HG03060 (cell line): ENCODE measurements at regions not wholly inside any gene's neighbourhood (a gene's known extent, or its start where the extent isn't known, plus 50 kb on each side); places are given as distances from the start of the nearest gene placed in this dataset.

Experiments
- ATAC-seq: cut with Tn5 transposase; IDR thresholded peaks from one replicate; pipeline ENCODE4 v1.9.1; 2021; ENCODE audit warnings: low read depth, moderate number of reproducible peaks; ENCODE audit not compliant: unreplicated experiment

GRCh38 chr18:27413495-27414401 is 228.6 kb upstream of the CHST9 start:
- ATAC-seq, result no peak

DNA sequence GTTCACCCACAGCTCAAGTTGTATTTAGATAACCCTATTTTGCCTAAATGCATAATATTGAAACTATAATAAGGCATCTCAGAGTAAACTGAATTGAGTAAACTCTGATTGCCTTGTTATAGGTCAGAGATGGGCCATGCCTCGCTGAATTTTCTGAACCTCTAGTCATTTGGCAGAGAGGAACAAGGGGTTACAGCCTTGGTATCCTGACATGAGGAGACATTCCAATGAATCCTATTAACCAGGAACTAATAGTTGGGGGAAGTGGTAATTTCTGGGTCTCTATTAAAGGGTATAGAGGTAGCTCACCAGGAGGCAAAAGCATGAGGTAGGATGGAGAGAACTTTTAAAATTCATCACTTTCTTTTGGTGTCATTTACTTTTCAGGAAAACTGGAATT is 227.4 kb upstream of the CHST9 start:
- no peak for ATAC-seq

- ATAC-seq, result no peak
Measured at GRCh38 chr18:27411911-27412310, 226.8 kb upstream of the CHST9 start.

DNA sequence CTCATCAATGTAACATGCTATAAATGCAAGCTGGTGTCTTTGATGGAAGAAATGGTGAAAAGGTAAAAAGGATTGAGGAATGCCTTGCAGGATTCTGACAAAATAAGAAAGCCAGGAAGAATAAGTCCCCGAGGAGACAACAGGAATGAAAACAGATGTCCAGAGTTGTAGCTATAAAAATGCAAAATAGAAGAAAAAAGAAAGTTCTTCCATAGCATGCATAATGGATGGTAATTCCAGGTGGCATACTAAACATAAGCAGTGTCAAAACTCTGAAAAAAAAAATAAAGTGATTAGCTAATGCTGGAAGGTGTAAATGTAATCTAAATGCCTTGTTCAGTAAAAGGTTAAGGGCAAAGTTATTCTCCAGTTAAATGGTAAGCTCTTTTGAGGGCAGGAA is 225.9 kb upstream of the CHST9 start:
- ATAC-seq, result no peak

- ATAC-seq, result no peak
Measured at GRCh38 chr18:27404855-27405254, 219.7 kb upstream of the CHST9 start.

- ATAC-seq, result no peak
Measured at GRCh38 chr18:27400001-27400400, 214.9 kb upstream of the CHST9 start.

DNA sequence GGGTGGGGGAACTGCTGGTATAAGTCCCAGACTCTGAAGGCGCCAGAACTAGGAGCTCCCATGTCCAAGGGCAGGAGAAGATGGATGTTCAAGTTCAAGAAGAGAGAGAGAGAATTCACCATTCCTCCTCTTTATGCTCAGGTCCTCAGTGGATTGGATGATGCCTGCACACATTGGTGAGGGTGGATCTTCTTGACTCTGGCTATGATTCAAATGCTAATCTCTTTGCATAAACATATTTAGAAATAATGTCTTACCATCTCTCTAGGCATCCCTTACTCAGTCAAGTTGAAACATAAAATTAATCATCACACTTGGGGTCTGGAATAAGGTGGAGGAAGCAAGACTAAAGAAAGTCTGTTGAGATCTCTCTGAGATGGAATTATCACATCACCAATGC is 210.6 kb upstream of the CHST9 start:
- no peak for ATAC-seq

- ATAC-seq, result no peak
Measured at GRCh38 chr18:27394687-27395086, 209.6 kb upstream of the CHST9 start.

DNA sequence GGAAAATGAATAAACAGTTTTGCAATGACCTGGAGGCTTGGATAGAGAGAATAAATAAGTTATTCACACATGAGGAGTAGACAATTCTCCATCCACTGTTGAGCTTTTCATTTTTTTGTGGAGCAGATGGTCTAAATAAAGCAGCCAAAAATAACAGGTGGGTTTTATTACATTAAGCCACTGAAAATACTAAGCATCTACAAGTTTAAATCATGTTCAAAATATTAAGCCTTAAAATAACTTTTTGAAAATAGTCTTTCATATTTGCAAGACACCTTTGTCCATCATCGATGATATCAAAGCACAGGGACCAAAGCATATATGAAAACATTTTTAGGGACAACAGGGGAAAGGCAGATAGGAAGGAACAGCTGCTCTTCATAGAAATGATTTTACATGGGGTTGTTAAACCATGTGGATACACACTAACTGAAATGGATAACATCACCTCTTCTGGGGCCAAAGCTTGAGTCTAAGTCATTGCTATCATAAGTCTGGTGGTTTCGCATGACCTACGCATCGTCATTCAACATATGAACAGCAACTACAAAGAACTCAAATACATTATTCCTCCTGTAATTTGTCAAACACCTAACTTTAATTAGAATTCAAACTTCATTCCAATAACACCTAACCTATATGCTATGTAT is 197.6 kb upstream of the CHST9 start:
- no peak for ATAC-seq

- ATAC-seq, result no peak
Measured at GRCh38 chr18:27378431-27379095, 193.5 kb upstream of the CHST9 start.

DNA sequence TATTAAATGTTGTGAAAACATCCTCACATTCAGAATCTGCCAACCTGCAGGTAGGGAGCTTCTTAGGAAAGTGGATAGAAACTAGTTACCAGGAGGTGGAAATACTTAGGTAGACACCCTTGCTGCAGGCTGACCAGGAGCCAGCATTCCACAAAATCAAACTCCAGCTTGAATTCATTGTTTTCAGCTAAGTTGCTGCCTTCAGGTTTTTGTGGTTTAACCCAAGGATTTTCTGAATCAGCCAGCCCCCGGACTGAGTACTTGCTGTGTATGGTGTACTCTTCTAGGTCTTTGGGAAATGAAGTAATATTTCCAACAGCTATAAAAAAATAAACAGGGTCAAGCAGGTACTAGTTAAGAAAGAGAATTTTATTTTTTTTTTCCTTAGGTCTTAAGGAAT is 192.1 kb upstream of the CHST9 start:
- ATAC-seq, result no peak

DNA sequence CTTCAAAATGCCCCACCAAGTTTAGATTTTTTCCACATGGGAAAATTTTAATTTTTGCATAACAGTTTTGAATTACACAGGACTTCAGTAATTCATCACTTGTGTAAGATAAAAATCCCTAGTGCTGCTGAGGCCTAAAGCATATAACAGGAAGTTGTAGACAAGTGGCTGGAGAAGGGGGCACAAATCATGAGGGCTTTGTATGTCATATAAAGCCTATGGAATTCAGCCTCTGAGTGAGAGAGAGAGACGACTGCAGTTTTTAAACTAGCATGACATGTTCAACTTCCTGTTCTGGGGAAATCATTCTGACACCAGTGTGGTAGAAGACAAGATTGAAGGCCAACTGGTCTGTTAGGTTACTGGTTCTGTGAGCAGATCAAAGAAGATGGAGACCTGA is 187.3 kb upstream of the CHST9 start:
- ATAC-seq, result no peak

- no peak for ATAC-seq
Measured at GRCh38 chr18:27366665-27367064, 181.6 kb upstream of the CHST9 start.

- no peak for ATAC-seq
Measured at GRCh38 chr18:27366151-27366550, 181.0 kb upstream of the CHST9 start.

- no peak for ATAC-seq
Measured at GRCh38 chr18:27363872-27364271, 178.8 kb upstream of the CHST9 start.

DNA sequence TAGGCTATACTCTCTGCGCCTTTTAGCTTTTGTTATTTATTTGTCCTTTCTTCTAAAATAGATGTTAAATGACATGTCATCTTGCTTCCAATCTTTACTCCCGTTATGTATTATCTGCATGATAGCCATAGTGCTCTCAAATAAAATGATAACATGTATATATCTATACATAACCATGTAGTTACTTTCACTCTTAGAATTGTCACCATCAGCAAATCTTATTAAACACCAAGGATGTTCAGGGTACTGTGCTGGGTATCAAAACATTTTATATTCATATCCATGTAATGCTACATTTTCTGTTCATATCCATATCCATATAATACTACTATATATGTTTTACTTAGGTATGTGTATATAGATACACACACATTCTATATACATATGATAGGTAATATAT is 176.4 kb upstream of the CHST9 start:
- ATAC-seq, result no peak

GRCh38 chr18:27355308-27355707 is 170.2 kb upstream of the CHST9 start:
- ATAC-seq, result no peak

DNA sequence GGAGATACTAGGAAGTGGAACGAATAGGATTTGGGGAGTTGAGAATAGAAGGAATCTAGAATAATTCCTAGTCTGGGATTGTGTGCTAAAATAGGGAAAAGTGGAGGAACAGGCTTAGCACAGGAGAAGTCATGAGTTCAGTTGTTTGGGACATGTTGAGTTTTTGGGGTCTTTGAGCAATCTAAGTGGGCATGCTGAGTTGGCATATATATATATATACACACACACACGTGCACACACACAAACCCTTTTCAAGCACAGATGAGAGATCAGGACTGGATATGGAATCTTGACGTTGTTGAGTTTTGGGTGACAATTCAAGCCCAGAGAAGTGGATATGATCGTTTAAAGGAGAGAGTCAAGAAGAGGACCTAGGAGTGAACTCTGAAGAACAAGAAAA is 168.2 kb upstream of the CHST9 start:
- no peak for ATAC-seq

DNA sequence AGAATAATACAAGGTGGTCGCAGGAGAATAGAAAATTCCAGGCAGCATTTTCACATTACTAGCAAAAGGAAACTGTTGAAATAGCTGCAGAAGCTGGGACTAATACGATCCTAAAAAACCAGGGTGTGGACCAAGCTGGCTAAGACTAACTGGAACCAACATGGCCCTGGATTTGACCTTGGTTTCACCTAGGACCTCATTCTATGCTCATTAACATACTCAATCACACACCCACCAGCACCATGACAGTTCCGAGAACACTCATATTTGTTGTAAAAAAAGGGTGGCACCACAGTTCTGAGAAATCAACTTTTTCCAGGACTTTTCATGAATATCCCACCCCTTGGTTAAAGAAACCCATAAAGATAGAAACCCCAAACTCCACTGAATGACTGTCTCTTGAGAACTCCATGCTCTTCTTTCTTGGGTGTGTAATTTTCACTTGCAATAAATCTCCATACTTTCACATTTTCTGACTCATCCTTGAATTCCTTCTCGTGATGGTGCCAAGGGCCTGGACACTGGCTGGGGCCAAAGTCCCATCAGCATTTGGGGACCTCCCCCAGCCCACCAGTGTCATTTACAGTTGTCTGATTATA is 164.3 kb upstream of the CHST9 start:
- no peak for ATAC-seq

GRCh38 chr18:27331606-27332005 is 146.5 kb upstream of the CHST9 start:
- no peak for ATAC-seq

DNA sequence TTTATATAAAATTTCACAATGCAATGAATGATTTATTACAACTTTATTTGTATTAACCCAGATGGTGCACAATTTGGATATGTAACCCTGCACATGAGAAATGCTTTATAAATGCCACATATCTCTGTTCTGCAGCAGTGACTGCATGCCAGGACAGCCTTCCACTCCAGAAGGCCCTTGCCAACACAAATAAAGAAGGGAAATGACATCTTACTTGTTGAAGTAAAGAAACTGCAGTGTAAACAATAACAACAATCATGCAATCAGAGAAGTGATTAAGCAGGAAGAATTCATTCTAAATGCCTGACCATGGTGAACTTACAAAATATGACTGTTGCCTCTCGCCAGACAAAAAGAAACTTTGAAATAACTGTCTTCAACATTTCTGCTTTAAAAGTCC is 129.9 kb upstream of the CHST9 start:
- ATAC-seq, result no peak
